DND-41 (cell line): ENCODE measurements at regions not wholly inside any gene's neighbourhood (a gene's known extent, or its start where the extent isn't known, plus 50 kb on each side); places are given as distances from the start of the nearest gene placed in this dataset.

ENCODE experiments used
- ATAC-seq: fragments of 200-7000 bp; cut with Tn5 transposase; 3 replicates; pipeline ENCODE4 v1.9.1; 2021; ENCODE audit warnings: low read depth; ENCODE audit not compliant: insufficient read depth
- DNase-seq: peaks from one replicate; pipeline ENCODE4 v3.0.0-alpha.2; 2020
- H2AFZ ChIP-seq: 2 replicates; pipeline ENCODE4 v1.6.0; 2012; ENCODE audit warnings: low read depth, low read length
- H3K27ac ChIP-seq: 2 replicates; pipeline ENCODE4 v1.5.1; 2012; ENCODE audit warnings: low read length, inconsistent platforms
- H3K27me3 ChIP-seq: fragments of 200-600 bp; sonication (generic); 2 replicates; pipeline ENCODE4 v1.6.0; 2012; ENCODE audit warnings: low read length, mild to moderate bottlenecking, inconsistent platforms; ENCODE audit not compliant: insufficient read depth, poor library complexity
- H3K36me3 ChIP-seq: 2 replicates; pipeline ENCODE4 v1.5.1; 2012; ENCODE audit warnings: low read length, inconsistent platforms; ENCODE audit not compliant: insufficient read depth
- H3K4me1 ChIP-seq: 2 replicates; pipeline ENCODE4 v1.5.1; 2012; ENCODE audit warnings: mild to moderate bottlenecking, low read length; ENCODE audit not compliant: insufficient read depth
- H3K4me2 ChIP-seq: 2 replicates; pipeline ENCODE4 v1.6.0; 2012; ENCODE audit warnings: mild to moderate bottlenecking, moderate library complexity, low read length, inconsistent platforms; ENCODE audit not compliant: insufficient read depth
- H3K4me3 ChIP-seq, 2 experiments: fragments of 200-600 bp in 1 of 2; shearing (Covaris generic) in 1 of 2; 2 replicates each; pipeline ENCODE4 v1.5.1; 2012 to 2016; ENCODE audit warnings: inconsistent platforms in 2 of 2, low read length in 2 of 2, mild to moderate bottlenecking in 2 of 2, low read depth in 1 of 2, moderate library complexity in 1 of 2
- H3K79me2 ChIP-seq: 2 replicates; pipeline ENCODE4 v1.6.0; 2012; ENCODE audit warnings: low read length, inconsistent platforms; ENCODE audit not compliant: insufficient read depth
- H3K9ac ChIP-seq: 2 replicates; pipeline ENCODE4 v1.6.0; 2012; ENCODE audit warnings: low read depth, mild to moderate bottlenecking, inconsistent platforms, low read length, moderate library complexity
- H3K9me3 ChIP-seq: 2 replicates; pipeline ENCODE4 v1.5.1; 2012; ENCODE audit warnings: low read length, moderate library complexity, mild to moderate bottlenecking, inconsistent platforms; ENCODE audit not compliant: insufficient read depth, severe bottlenecking
- H4K20me1 ChIP-seq: 2 replicates; pipeline ENCODE4 v1.6.0; 2012; ENCODE audit warnings: low read length; ENCODE audit not compliant: insufficient read depth
- EZH2 ChIP-seq: IDR thresholded peaks from 3 replicates; pipeline ENCODE4 v1.6.1; 2012; ENCODE audit warnings: borderline replicate concordance, low read depth, mild to moderate bottlenecking, moderate library complexity, low read length, inconsistent platforms; ENCODE audit not compliant: severe bottlenecking
- TF ChIP-seq, protein P1 (sequence below): IDR thresholded peaks from 2 replicates; pipeline ENCODE4 v1.5.1; 2012; ENCODE audit warnings: borderline replicate concordance, low read length, moderate library complexity, mild to moderate bottlenecking; ENCODE audit not compliant: poor library complexity, severe bottlenecking; ENCODE audit errors: extremely low read depth

DNA sequence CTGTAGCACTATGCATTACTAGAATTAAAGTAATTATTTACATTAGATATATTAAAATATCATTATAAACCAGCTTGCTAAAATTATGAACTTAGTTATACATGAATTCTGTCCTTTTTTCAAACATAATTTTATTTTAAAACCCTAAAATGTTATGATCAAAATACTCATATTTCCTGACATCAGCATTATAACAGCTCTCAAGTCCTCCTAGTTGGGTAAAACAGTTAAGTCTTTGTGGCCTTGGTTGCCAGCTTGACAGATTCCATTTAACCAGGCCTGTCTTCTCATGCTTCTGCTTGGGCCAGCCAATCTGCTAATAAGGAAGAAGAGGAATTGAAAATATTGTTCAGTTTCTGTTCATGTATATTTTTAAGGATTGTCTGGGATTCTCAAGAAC, 147.9 kb upstream of the SLC35B3 start:
- Histone ChIP-seq H3K36me3 (no peaks in the 10 kb centered on the region), H3K4me2 (no peak overlapping the region), H2AFZ (no peak overlapping the region), H3K4me1 (no peaks in the 10 kb centered on the region), H3K27me3 (no peaks in the 10 kb centered on the region), H3K27ac (no peak overlapping the region), H3K9me3 (no peaks in the 10 kb centered on the region), H3K79me2 (no peaks in the 10 kb centered on the region), H3K4me3 (no peak overlapping the region), H3K9ac (no peak overlapping the region), H4K20me1 (no peaks in the 10 kb centered on the region)
- TF ChIP-seq, protein P1, sequence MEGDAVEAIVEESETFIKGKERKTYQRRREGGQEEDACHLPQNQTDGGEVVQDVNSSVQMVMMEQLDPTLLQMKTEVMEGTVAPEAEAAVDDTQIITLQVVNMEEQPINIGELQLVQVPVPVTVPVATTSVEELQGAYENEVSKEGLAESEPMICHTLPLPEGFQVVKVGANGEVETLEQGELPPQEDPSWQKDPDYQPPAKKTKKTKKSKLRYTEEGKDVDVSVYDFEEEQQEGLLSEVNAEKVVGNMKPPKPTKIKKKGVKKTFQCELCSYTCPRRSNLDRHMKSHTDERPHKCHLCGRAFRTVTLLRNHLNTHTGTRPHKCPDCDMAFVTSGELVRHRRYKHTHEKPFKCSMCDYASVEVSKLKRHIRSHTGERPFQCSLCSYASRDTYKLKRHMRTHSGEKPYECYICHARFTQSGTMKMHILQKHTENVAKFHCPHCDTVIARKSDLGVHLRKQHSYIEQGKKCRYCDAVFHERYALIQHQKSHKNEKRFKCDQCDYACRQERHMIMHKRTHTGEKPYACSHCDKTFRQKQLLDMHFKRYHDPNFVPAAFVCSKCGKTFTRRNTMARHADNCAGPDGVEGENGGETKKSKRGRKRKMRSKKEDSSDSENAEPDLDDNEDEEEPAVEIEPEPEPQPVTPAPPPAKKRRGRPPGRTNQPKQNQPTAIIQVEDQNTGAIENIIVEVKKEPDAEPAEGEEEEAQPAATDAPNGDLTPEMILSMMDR, result no peak
- TF ChIP-seq EZH2, result no peak
- ATAC-seq (no peak), DNase-seq (no peak)

DNA sequence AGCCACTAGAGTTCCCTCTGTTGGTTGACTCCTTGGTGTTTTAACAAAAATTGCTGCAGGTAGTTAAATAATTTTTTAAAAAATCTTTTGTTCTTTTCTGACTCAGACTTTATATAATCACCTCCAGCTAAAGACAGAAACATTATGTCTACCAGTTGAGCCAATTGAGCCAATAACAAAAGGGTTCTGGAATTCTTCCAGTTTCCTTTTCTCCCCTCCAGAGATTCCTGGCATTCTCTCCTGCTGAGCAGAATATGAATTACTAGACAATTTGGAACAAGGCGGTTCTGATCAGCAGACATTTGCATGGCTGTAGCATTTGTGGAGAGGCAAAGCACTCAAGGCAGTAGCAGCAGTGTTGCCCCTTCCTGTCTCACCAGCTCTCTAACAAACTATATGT, 144.0 kb upstream of the SLC35B3 start:
- Histone ChIP-seq H3K9ac (no peak overlapping the region), H3K4me3 (no peak overlapping the region), H3K79me2 (no peaks in the 10 kb centered on the region), H3K36me3 (no peaks in the 10 kb centered on the region), H3K27ac (no peak overlapping the region), H3K9me3 (no peaks in the 10 kb centered on the region), H3K4me2 (no peak overlapping the region), H2AFZ (no peak overlapping the region), H3K27me3 (no peaks in the 10 kb centered on the region), H3K4me1 (no peaks in the 10 kb centered on the region), H4K20me1 (no peaks in the 10 kb centered on the region)
- no peak for ATAC-seq
- DNase-seq, result no peak
- no peak for TF ChIP-seq EZH2
- TF ChIP-seq, protein P1, result no peak

DNA sequence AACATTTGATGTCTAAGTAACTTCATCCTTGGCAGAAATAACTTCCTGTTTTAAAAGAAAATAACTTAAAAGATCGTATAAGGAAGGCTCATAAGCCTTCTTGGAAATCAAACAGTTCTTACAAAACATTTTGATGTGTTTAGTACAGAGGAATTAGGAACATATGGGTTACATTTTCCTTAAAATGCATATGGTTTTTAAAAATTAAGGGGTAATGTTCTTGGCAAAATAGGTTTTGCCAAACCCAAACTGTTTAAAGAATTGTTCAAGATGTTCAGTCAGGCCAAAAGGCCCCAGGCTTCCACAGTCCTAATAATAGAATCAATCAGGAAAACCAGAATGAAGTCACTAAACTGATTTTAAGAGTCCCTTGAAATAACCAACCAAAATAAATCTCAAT, 142.7 kb upstream of the SLC35B3 start:
- no peak for ATAC-seq

More for the DNA sequence above, 142.7 kb upstream of the SLC35B3 start:
- no peaks in the 10 kb centered on the region for H4K20me1 ChIP-seq
- TF ChIP-seq EZH2, result no peak
- TF ChIP-seq, protein P1, result no peak
- H3K27me3 ChIP-seq, result no peaks in the 10 kb centered on the region
- H3K27ac ChIP-seq, result no peak overlapping the region
- no peaks in the 10 kb centered on the region for H3K36me3 ChIP-seq
- H3K4me2 ChIP-seq, result no peak overlapping the region
- H2AFZ ChIP-seq, result no peak overlapping the region
- no peaks in the 10 kb centered on the region for H3K4me1 ChIP-seq
- no peak overlapping the region for H3K4me3 ChIP-seq
- no peak for DNase-seq
- no peak overlapping the region for H3K9ac ChIP-seq
- H3K79me2 ChIP-seq, result no peaks in the 10 kb centered on the region
- no peaks in the 10 kb centered on the region for H3K9me3 ChIP-seq
